NCI-H345 treated with DMSO at 0.1 percent for 48 hours (cell line): ENCODE measurements at regions not wholly inside any gene's neighbourhood (a gene's known extent, or its start where the extent isn't known, plus 50 kb on each side); places are given as distances from the start of the nearest gene placed in this dataset.
"Not testable (repeated sequence)": the region's sequence is repeated elsewhere in the genome, so short reads cannot be mapped to it uniquely, and the experiment has no call there.

ENCODE experiments used
- DNase-seq: peaks from one replicate; lab custom pipeline; 2025; ENCODE audit not compliant: unreplicated experiment; lab: John Stamatoyannopoulos, UW

DNA sequence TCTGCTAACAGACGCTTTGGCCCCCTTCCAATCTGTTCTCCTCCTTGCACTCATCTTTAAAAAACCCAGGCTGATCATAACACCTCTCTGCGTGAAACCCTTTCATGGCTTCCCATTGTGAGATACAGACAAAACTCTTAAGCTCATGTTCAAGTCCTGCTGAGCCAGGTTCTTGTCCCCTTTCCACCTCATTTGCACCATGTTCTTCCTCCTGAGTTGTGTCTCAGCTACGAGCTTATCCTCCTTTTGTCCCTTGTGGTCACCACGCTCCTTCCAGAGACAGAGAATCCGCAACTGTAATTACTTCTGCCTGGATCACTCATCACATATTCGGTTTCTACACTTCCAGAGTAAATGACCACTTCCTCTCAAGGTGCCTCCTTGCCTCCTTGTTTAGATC lies 238.8 kb downstream of the ACTR3 start:
- DNase-seq: no peak

DNA sequence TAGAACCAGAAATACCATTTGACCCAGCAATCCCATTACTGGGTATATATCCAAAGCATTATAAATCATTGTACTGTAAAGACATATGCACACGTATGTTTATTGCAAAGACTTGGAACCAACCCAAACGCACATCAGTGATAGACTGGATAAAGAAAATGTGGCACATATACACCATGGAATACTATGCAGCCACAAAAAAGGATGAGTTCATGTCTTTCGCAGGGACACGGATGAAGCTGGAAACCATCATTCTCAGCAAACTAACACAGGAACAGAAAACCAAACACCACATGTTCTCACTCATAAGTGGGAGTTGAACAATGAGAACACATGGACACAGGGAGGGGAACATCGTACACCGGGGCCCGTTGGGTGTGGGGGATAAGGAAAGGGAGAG lies 242.2 kb downstream of the ACTR3 start:
- not testable (repeated sequence) for DNase-seq

GRCh38 chr2:114134146-114134545 lies 244.3 kb downstream of the ACTR3 start:
- no peak for DNase-seq

DNA sequence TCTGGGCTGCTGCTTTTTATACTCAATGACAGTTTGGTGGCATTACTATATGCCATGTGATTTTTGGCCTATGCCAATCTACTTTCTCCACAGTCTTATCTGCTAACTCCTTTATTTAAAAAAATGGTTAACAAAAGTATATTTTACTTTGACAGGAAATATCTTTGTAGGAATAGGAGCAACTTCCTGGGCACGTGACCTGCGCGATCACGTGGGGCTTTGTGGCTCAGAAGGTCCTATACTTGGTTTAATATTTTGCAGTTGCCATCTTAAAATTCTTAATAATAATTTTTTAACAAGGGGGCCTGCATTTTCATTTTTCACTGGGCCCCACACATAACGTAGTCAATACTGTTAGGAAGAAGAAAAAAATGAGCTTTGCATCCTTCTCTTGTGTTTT lies 249.7 kb downstream of the ACTR3 start:
- DNase-seq: no peak

GRCh38 chr2:114156366-114157056 lies 266.6 kb downstream of the ACTR3 start:
- DNase-seq: no peak

DNA sequence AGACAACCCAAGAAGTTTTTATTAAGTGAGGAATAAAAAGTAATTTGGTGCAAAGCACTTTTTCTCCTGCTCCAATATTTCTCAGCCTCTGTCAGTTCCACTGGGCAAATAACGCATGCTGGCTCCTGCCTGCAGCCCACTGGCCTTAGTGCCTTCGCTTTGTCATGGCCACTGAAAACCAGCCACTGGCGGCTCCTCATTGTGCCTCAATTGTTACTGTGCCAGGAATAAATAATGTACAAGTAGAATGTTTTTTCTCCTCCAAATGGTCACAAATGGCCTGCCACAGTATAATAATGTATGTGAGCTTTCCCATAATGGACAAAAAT lies 267.1 kb downstream of the ACTR3 start:
- DNase-seq: no peak

GRCh38 chr2:114160263-114160981 lies 270.5 kb downstream of the ACTR3 start:
- no peak for DNase-seq

GRCh38 chr2:114161371-114161770 lies 271.5 kb downstream of the ACTR3 start:
- DNase-seq: no peak

GRCh38 chr2:114167799-114168198 lies 274.6 kb upstream of the DPP10 start:
- DNase-seq: no peak

DNA sequence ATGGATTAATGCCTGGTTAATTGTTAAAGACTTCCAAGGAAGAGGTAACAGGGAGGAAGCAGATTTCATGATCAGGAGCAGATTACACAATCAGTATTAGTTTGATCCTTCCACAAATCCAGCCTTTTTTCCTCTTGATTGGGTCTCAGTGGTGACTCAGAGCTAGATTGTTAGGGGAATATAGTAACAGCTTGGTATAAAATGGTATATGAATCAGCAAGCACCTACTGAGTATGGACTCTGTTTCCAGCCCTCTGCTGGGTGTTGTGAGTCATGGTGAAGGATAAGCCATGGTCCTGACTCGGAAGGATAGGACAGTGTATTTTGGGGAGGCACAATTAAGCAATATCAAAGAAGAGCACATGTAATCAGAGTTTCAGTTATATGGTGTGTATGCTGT lies 272.4 kb upstream of the DPP10 start:
- DNase-seq: no peak

DNA sequence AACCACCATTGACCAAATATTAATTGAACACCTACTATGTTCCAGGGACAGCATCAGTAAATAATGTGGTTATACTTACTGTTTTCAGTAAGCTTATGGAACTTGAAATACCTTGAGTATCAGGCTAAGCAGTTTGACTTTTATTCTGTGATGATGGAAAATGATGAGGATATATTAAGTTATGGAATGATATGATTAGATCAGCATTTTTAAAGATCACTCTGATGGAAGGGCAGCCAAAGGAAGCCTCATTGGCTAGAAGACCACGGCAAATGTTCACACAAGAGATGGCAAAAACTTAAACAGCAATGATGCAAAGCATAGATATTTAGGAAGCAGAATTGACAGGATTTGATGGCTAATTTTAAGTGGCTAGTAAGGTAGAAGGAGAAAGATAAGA lies 266.9 kb upstream of the DPP10 start:
- no peak for DNase-seq

GRCh38 chr2:114185501-114185900 lies 256.9 kb upstream of the DPP10 start:
- no peak for DNase-seq

DNA sequence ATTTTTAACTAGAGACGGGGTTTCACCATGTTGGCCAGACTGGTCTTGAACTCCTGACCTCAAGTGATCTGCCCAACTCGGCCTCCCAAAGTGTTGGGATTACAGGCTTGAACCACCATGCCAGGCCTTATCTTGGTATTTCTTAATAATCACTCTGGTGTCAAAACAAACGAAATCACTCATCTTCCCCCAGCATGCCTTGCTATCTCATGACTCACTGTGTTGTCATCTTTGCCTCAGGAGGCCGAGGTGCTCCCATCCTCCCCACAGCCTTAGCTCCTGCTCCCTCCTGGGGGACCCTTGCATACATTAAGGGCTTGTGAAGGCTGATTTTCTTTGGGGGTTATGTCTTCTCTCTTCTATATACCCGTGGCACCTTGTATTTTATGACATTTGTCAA lies 250.1 kb upstream of the DPP10 start:
- DNase-seq: no peak

DNA sequence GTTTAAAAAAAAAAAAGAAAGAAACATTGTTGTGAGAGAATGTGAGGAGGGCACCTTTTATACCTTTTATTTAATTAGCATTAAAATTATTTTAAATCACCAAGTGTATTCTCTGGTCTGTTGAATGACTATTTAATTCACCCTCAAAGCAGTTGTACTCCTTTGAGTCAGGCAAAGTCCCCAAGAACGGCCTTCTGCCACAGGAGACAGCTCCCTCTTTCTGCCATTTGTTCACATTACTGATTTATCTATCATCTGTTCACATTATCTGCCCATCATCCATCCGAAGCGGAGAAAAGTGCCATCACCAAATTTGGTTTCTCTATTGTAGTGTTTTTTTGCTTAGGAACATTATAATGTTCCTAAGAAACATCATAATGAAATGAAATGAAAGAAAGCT lies 240.7 kb upstream of the DPP10 start:
- DNase-seq: no peak

- DNase-seq: no peak
Measured at GRCh38 chr2:114203679-114204078, 238.8 kb upstream of the DPP10 start.

DNA sequence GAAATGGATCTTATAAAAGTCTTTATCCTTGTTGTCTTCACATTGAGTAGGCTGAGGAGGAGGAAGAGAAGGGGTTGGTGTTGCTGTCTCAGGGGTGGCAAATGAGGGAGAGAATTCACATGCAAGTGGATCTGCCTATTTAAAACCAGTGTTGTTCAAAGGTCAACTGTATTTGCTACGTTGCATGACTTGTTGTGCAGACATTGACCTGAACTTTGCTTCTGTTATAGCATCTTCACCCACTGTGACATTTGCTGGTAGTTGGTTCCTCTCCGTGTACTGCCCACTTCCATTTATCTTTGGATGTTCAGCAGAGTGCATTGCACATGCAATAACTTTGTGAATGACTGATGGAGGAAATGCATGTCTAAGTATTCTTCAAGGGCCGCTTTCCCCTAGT lies 228.6 kb upstream of the DPP10 start:
- DNase-seq: no peak

DNA sequence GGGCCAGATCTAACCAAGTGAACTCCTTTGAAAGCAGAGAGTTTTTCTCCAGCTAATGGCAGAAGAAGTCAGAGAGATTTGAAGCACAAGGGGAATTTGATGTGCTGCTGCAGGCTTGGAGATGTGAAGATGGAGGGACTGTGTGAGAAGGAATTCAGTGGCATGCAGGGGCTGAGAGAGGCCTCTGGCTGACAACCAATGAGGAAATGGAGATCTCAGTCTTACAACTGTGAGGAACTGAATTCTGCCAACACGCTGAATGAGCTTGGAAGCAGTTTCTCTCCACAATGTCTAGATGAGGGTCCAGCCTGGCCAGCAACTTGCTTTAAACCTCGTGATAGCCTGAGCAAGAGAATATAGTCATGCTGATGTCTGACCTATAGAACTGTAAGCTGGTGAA lies 224.1 kb upstream of the DPP10 start:
- DNase-seq: no peak

- DNase-seq: no peak
Measured at GRCh38 chr2:114219456-114219855, 223.0 kb upstream of the DPP10 start.

DNA sequence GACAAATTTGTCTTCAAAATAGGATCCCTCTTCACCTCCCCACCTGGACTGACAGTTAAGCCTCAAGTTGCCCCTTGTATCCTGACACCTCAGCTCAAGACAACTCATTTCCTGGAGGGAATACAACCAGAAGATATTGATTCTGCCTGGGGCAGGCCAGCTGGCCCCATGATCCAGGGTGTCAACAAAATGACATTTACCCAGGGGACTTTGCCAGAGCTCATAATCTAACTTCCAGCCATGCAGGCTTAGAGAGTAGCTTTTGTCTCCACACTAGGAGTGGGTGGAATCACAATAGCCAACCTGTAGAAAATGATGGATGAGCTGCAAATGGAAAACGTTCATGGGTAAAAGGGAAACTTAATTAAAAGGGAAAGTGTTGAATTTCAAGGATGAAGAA lies 220.1 kb upstream of the DPP10 start:
- DNase-seq: no peak

DNA sequence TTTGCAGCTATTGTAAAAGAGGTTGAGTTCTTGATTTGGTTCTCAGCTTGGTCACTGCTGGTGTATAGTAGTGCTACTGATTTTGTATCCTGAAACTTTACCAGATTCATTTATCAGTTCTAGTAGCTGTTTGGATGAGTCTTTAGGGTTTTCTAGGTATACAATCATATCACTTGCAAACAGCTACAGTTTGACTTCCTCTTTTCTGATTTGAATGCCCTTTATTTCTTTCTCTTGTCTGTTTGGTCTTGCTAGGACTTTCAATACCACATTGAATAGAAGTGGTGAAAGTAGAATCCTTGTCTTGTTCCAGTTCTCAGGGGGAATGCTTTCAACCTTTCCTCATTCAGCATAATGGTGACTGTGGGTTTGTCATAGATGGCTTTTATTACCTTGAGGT lies 210.5 kb upstream of the DPP10 start:
- no peak for DNase-seq

DNA sequence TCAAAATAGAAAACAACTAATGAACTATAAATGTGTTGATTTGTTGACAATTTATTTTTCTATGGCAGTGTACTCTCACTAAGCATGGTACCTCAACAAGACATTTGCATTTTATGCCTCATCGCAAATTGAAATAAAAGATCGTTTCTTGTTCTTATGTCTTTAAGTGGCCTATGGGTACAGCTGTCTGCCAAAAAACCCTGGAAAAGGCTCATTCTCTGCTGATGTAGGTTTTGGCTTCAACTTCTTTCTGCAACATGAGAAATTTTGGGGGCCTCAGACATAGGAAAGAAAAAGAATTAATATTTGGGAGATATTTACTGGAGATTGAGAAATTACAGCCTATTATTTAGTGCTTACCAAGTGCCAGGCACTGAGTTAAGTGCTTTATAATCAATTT lies 205.1 kb upstream of the DPP10 start:
- DNase-seq: no peak

- DNase-seq: no peak
Measured at GRCh38 chr2:114238910-114239559, 203.4 kb upstream of the DPP10 start.

GRCh38 chr2:114248648-114249047 lies 193.8 kb upstream of the DPP10 start:
- no peak for DNase-seq
